Ectodermal cell (in vitro differentiated cells): ENCODE measurements at regions not wholly inside any gene's neighbourhood (a gene's known extent, or its start where the extent isn't known, plus 50 kb on each side); places are given as distances from the start of the nearest gene placed in this dataset.
"Not testable (repeated sequence)": the region's sequence is repeated elsewhere in the genome, so short reads cannot be mapped to it uniquely, and the experiment has no call there.

Source experiments
- H3K27ac ChIP-seq: 2 replicates; pipeline ENCODE4 v1.7.0; 2013; ENCODE audit warnings: mild to moderate bottlenecking, low read depth, low read length; ENCODE audit not compliant: insufficient read depth, poor library complexity, severe bottlenecking
- H3K27me3 ChIP-seq: 2 replicates; pipeline ENCODE4 v1.7.0; 2013; ENCODE audit warnings: mild to moderate bottlenecking, low read length; ENCODE audit not compliant: insufficient read depth, control insufficient read depth, poor library complexity, severe bottlenecking
- H3K36me3 ChIP-seq: one replicate; pipeline ENCODE4 v1.7.0; 2013; ENCODE audit warnings: low read length; ENCODE audit not compliant: control insufficient read depth, insufficient read depth
- H3K4me1 ChIP-seq: one replicate; pipeline ENCODE4 v1.7.0; 2013; ENCODE audit warnings: low read length; ENCODE audit not compliant: control insufficient read depth, insufficient read depth
- H3K4me3 ChIP-seq: 2 replicates; pipeline ENCODE4 v1.7.0; 2013; ENCODE audit warnings: low read depth, low read length, control low read depth; ENCODE audit not compliant: insufficient read depth
- H3K9me3 ChIP-seq: 2 replicates; pipeline ENCODE4 v1.7.0; 2013; ENCODE audit warnings: mild to moderate bottlenecking, low read length, moderate library complexity; ENCODE audit not compliant: control insufficient read depth
- WGBS, 2 experiments: methylation state at CpG; one replicate each; pipeline ENCODE4 v1.1.7; 2013; ENCODE audit warnings: missing lambda C conversion rate in 2 of 2; 5-methylcytosine and 5-hydroxymethylcytosine counted together

DNA sequence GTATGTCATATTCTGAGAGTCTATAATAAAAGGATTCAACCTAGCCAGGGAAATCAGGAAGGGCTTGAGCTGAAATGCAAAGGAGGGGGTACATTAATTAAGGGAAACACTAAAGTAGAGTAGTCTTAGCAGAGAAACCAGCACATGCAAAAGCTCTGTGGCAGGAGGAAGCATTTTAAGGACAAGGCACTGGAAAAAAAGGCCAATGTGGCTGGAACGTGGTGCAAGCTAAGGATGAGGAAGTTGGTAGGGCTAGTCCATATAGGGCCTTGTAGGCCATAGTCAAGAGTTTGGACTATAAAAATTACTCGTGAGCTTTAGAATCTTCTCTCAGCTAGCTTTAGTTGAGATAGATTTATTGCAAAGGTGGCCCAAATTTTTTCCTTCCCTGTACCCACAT lies 75.2 kb upstream of the TOP1 start:
- no peak overlapping the region for H3K27ac ChIP-seq
- no peaks in the 10 kb centered on the region for H3K4me1 ChIP-seq
- H3K9me3 ChIP-seq: no peaks in the 10 kb centered on the region
- no peaks in the 10 kb centered on the region for H3K27me3 ChIP-seq
- H3K36me3 ChIP-seq: no peaks in the 10 kb centered on the region
- no peak overlapping the region for H3K4me3 ChIP-seq
- WGBS, 2 experiments: 92 to 100% methylated on average over 2 of the region's 2 CpGs

DNA sequence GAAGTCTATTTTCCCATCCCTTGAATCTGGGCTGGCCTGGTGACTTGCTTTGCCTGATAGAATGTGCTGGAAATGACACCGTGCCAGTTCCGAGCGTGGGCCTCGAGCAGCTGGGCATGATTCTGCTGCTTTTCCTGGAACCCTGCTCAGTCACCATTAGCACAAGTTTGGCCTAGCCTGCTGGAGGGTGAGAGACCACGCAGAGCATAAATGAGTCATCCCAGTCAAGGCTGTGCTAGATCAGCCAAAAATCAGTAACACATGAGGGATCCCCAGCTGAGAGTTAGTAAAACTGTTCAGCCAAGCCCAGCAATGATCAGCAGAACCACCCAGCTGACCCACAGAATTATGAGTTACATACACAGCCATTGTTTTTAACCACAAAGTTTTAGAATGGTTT lies 74.8 kb upstream of the TOP1 start:
- WGBS, 2 experiments: 92 to 95% methylated on average over 5 of the region's 5 CpGs
- H3K9me3 ChIP-seq: no peaks in the 10 kb centered on the region
- no peaks in the 10 kb centered on the region for H3K27me3 ChIP-seq
- no peaks in the 10 kb centered on the region for H3K4me1 ChIP-seq
- H3K4me3 ChIP-seq: no peak overlapping the region
- H3K36me3 ChIP-seq: no peaks in the 10 kb centered on the region
- H3K27ac ChIP-seq: no peak overlapping the region

DNA sequence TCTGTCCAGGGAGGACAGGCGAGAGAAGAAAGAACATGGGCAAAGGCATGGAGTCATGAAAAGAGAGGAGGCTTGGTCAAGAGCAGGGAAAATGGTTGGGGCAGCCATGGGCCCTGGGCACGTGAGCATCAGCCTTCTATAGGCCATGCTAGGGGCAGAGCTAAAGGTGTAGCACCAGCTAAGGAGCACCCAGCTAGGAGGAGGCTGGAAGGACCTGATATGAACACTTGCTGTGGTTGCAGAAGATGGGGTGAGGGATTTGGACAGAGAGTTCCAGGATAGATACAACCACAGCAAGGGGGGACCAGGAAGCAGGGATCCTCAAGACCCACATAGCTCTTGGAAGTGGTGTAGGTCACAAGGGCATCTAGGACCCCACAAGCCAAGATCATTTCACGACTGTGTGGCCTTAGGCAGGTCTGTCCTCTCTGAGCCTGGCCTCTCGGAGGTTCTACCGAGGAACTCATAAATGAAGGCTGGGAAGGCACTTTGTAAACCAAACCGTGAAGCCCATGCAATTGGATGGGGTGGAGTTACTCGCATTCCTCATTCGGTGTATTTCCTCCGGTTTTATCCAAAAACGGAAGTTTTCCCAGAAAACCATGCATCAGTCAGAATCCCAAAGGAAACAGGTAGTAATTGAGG lies 74.0 kb upstream of the TOP1 start:
- WGBS, 2 experiments: 94 to 96% methylated on average over 10 of the region's 10 CpGs
- no peak overlapping the region for H3K4me3 ChIP-seq
- no peaks in the 10 kb centered on the region for H3K36me3 ChIP-seq
- H3K27ac ChIP-seq: no peak overlapping the region
- H3K4me1 ChIP-seq: peaks cover under 1% of the 10 kb centered on the region
- no peaks in the 10 kb centered on the region for H3K27me3 ChIP-seq
- H3K9me3 ChIP-seq: no peaks in the 10 kb centered on the region

DNA sequence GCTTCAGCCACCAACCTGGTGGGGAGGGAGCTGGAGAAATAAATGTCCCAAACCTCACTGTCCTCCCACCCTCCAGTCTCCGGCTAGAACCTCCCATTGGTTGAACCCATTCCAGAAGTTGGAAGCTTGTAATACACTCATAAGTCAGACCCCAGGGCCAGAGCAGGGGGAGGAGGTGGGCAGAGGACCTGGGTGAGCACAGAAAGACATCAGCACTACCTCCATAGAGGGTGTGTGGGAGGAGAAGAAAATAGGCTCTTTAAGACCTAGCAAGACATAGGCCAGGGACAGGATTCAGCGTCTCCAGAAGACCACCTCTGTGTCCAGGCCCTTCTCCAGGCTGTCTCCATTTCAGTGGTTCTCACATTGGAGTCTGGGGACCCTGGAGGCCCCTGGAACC lies 73.3 kb upstream of the TOP1 start:
- Histone ChIP-seq H3K36me3 (no peaks in the 10 kb centered on the region), H3K27me3 (no peaks in the 10 kb centered on the region), H3K4me3 (no peak overlapping the region), H3K27ac (no peak overlapping the region), H3K9me3 (no peaks in the 10 kb centered on the region), H3K4me1 (peaks cover 7% of the 10 kb centered on the region)
- WGBS, 2 experiments: 93 to 96% methylated on average over 2 of the region's 2 CpGs

DNA sequence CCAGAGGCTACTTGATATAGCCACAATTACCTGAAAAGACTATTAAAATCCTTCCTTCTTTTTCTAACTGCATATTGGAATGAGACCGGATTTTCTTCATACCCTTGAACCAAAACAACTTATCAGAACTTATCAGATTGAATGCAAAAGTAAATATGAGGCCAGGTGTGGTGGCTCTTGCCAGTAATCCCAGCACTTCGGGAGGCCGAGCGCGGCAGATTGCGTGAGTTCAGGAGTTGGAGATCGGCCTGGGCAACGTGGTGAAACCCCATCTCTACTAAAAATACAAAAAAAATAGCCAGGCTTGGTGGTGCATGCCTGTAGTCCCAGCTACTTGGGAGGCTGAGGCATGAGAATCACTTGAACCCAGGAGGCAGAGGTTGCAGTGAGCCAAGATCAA lies 72.8 kb upstream of the TOP1 start:
- H3K27me3 ChIP-seq, H3K4me3 ChIP-seq, H3K9me3 ChIP-seq, H3K36me3 ChIP-seq, H3K27ac ChIP-seq: not testable (repeated sequence)
- peaks cover 11% of the 10 kb centered on the region for H3K4me1 ChIP-seq
- WGBS, 2 experiments: 88 to 89% methylated on average over 8 of the region's 8 CpGs

DNA sequence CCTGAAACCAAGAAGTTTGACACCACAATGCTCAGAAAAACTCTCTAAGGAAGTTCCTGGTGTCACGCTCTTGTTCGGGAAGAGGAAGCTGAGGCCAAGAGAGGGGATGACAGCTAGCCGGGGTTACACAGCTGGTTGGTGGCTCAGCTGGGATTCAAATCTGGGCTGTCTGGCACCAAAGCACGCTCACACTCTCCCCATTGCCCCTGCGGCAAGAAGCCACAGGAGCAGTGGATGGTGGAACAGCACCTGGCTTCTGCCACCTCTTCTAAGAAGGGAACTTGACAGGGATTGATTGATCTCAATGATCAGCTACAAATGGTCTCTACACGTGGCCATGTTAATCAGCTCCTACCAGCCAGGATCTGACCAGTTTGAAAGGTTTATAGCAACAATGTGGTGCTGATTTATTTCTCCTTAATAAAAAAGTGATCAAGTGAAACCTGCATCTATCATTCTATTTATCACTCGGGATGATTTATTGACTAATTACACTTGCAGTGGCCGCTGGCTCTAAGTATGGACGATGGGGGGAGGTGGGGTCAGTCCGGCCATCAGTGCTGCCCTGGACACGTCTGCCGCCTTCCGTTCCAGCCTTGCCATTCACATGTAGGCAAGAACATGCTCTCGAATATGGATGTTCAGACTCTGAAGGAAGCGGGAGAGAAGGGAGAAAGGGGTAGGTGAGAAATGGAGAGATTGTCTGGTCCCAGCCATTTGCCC lies 71.9 kb upstream of the TOP1 start:
- Histone ChIP-seq H3K4me1 (peaks cover 11% of the 10 kb centered on the region), H3K27ac (no peak overlapping the region), H3K27me3 (no peaks in the 10 kb centered on the region), H3K4me3 (no peak overlapping the region), H3K36me3 (no peaks in the 10 kb centered on the region), H3K9me3 (no peaks in the 10 kb centered on the region)
- WGBS, 2 experiments: 92% methylated on average over 15 of the region's 15 CpGs

DNA sequence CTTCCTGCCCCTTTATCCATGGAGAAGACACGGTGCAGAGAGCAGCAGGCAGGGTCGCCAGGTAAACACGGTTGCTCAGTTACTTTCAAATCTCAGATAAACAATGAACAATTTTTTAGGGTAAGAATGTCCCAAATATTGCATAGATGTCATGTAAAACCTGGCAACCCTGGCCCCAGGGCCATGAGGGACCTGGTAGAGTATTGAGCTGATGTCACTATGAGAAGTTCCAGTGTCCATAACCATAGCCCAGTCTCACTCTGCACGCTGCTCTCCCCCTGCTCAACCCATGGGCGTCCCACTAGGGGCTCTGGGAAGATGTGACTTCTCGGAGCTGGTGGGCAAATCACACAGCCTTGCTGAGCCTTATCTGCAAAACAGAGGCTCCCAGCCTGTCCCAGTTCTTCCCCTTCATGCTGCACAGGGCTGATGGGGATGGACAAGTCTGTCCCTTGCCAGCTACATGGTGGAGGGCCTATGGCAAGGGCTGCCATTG lies 71.3 kb upstream of the TOP1 start:
- no peaks in the 10 kb centered on the region for H3K9me3 ChIP-seq
- no peak overlapping the region for H3K4me3 ChIP-seq
- peaks cover 11% of the 10 kb centered on the region for H3K4me1 ChIP-seq
- WGBS, 2 experiments: 89 to 98% methylated on average over 5 to 6 of the region's 6 CpGs
- no peaks in the 10 kb centered on the region for H3K36me3 ChIP-seq
- H3K27ac ChIP-seq: no peak overlapping the region
- no peaks in the 10 kb centered on the region for H3K27me3 ChIP-seq

DNA sequence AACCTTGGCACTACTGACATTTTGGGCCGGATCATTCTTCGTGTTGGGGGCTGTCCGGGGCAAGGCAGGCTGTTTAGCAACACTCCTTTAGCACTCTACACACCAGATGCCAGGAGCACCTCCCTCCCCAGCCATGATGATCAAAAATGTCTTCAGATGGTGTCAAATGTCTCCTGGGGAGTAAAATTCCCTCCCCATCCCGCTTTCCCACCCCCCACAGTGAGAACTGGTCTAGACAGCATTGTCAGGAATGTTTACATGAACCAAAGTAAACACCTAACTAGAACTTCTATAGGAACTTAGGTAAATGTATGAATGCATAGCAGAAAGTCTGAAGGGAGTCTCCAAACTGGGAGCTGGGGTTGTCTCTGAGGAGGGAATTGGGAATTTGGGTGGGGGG lies 70.0 kb upstream of the TOP1 start:
- H3K36me3 ChIP-seq: no peaks in the 10 kb centered on the region
- H3K4me1 ChIP-seq: peaks cover 14% of the 10 kb centered on the region
- H3K27ac ChIP-seq: no peak overlapping the region
- 85 to 94% methylated on average over 3 to 4 of the region's 4 CpGs for WGBS, 2 experiments
- no peaks in the 10 kb centered on the region for H3K9me3 ChIP-seq
- no peak overlapping the region for H3K4me3 ChIP-seq
- no peaks in the 10 kb centered on the region for H3K27me3 ChIP-seq

DNA sequence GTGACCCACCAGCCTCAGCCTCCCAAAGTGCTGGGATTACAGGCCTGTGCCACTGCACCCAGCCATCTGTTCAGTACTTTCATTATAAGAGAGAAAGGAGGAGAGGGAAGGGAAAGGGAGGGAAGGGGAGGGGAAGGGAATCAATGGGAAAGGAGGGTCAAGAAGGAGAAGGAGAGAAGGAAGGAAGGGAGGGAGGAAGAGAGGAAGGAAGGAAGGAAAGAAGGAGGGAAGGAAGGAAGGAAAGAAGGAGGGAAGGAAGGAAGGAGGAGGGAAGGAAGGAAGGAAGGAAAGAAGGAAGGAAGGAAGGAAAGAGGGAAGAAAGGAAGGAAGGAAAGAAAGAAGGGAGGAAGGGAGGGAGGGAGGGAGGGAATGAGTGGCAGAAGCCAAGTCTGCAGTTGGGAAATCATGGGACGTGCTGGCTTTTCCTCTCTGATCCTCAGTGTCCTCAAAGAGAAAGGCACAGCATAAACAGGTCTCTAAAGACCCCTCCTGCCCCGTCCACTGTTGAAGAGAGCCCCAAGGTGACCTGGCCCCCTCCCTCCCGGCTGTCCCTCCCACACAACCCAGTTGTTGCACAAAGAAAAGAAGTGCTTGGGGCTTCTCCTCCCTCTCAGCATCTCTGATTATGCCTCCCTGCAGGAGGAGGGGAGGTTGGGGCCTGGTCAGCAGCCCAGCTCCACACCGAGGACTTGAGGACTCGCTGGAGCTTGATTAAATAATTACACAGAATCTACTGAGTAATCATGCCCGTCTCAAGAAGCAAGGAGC lies 69.1 kb upstream of the TOP1 start:
- WGBS, 2 experiments: 18 to 26% methylated on average over 5 to 6 of the region's 6 CpGs

DNA sequence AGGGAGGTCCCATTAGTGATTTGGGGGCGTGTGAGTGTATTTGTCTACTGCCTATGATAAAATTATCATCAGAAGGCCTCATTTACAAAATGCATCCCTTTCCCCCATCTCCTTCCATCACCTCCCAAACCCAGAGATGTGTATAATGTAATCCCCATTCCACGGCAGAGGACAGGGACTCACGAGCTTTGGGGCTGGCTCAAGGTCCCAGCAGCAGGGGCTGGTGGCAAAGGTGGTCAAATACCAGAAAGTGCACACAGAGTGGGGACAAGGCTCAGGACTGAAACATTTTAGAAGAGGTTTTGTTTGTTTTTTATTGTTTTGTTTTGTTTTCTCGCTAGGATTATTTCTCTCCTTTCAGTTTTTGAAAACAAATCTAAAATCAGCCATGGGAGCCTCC lies 68.5 kb upstream of the TOP1 start:
- Histone ChIP-seq H3K4me1 (peaks cover 14% of the 10 kb centered on the region), H3K9me3 (no peaks in the 10 kb centered on the region), H3K27me3 (no peaks in the 10 kb centered on the region), H3K4me3 (no peak overlapping the region), H3K27ac (no peak overlapping the region), H3K36me3 (no peaks in the 10 kb centered on the region)
- 67 to 71% methylated on average over 3 of the region's 4 CpGs for WGBS, 2 experiments

More for the DNA sequence above, 69.1 kb upstream of the TOP1 start:
- H3K27me3 ChIP-seq: no peaks in the 10 kb centered on the region
- no peak overlapping the region for H3K27ac ChIP-seq
- no peaks in the 10 kb centered on the region for H3K36me3 ChIP-seq
- no peaks in the 10 kb centered on the region for H3K9me3 ChIP-seq
- H3K4me1 ChIP-seq: peaks cover 14% of the 10 kb centered on the region
- H3K4me3 ChIP-seq: no peak overlapping the region
